GM10266 (cell line): ENCODE measurements at regions not wholly inside any gene's neighbourhood (a gene's known extent, or its start where the extent isn't known, plus 50 kb on each side); places are given as distances from the start of the nearest gene placed in this dataset.

Experiments
- DNase-seq: peaks from one replicate; pipeline ENCODE4 v3.0.0; 2012; ENCODE audit errors: extremely low spot score
- CTCF ChIP-seq: IDR thresholded peaks from 2 replicates; pipeline ENCODE4 v1.5.1; 2012; ENCODE audit warnings: mild to moderate bottlenecking, low read depth; ENCODE audit not compliant: control insufficient read depth, insufficient read depth; ENCODE audit errors: missing control alignments

GRCh38 chr12:4009979-4010704 lies 136.9 kb upstream of the PARP11 start:
- DNase-seq, result no peak
- no peak for TF ChIP-seq CTCF

- no peak for TF ChIP-seq CTCF
Measured at GRCh38 chr12:4006743-4007142, 133.5 kb upstream of the PARP11 start.

GRCh38 chr12:4005851-4006430 lies 132.7 kb upstream of the PARP11 start:
- DNase-seq, result no peak
- TF ChIP-seq CTCF, result no peak

More at GRCh38 chr12:4006743-4007142, 133.5 kb upstream of the PARP11 start:
- no peak for DNase-seq

- DNase-seq, result no peak
- no peak for TF ChIP-seq CTCF
Measured at GRCh38 chr12:4003576-4003975, 130.4 kb upstream of the PARP11 start.

- TF ChIP-seq CTCF, result no peak
Measured at GRCh38 chr12:4002601-4003000, 129.4 kb upstream of the PARP11 start.

GRCh38 chr12:4001841-4002240 lies 128.6 kb upstream of the PARP11 start:
- TF ChIP-seq CTCF, result no peak

More at GRCh38 chr12:4002601-4003000, 129.4 kb upstream of the PARP11 start:
- DNase-seq, result no peak

GRCh38 chr12:4001031-4001430 lies 127.8 kb upstream of the PARP11 start:
- DNase-seq, result no peak
- no peak for TF ChIP-seq CTCF

More at GRCh38 chr12:4001841-4002240, 128.6 kb upstream of the PARP11 start:
- no peak for DNase-seq
